ENCODE measurements at regions not wholly inside any gene's neighbourhood (a gene's known extent, or its start where the extent isn't known, plus 50 kb on each side); places are given as distances from the start of the nearest gene placed in this dataset.
"Not testable (repeated sequence)": the region's sequence is repeated elsewhere in the genome, so short reads cannot be mapped to it uniquely, and the experiment has no call there.

DNA sequence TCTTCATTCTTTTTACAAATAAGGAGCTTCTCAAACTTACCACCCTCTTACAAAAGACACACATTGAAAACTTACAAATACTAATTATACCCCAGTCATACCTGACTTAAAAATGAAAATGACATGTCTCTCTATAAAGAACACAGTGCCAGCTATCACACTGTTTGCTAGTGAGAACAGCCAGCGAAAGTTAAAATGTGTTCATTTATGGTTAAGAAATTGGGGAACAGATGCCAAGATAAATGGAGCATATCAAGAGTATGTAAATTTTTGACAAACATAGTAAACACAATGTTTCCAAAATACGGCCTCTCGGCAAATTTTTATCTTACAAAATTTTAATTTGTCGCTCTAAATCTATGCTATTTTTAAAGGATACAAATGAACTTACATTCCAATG is 1422.9 kb downstream of the KCNT2 start:
- TF ChIP-seq, protein P1, sequence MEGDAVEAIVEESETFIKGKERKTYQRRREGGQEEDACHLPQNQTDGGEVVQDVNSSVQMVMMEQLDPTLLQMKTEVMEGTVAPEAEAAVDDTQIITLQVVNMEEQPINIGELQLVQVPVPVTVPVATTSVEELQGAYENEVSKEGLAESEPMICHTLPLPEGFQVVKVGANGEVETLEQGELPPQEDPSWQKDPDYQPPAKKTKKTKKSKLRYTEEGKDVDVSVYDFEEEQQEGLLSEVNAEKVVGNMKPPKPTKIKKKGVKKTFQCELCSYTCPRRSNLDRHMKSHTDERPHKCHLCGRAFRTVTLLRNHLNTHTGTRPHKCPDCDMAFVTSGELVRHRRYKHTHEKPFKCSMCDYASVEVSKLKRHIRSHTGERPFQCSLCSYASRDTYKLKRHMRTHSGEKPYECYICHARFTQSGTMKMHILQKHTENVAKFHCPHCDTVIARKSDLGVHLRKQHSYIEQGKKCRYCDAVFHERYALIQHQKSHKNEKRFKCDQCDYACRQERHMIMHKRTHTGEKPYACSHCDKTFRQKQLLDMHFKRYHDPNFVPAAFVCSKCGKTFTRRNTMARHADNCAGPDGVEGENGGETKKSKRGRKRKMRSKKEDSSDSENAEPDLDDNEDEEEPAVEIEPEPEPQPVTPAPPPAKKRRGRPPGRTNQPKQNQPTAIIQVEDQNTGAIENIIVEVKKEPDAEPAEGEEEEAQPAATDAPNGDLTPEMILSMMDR (IDR thresholded peaks at IDR 0.05; ENCODE audit: insufficient read depth, low read length, missing control alignments), result no peak
- no peak for DNase-seq (ENCODE audit: low read depth, low spot score)
- ChIA-PET POLR2A (no interaction called here), CTCF (no interaction called here)
- H3K4me3 ChIP-seq (ENCODE audit: low read depth, low read length), result no peak overlapping the region

DNA sequence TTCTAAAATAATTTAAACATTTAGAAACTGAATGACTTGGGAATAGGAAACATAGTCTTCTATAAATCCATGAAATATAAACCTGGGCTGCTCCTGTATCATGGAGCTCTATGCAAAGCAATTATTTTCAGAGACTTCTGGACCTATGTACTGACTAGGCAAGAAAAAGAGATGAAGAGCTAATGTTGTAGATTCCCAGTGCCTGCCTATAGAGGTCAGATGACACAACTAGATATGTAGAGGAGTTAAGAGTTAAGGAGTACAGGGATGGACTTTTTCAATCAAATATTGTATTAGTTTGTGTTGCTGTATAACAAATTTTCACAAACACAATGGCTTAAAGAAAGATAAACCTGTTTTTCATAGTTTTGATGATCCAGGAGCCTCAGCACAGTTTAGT is 1434.5 kb downstream of the KCNT2 start:
- no peak overlapping the region for H3K4me3 ChIP-seq (ENCODE audit: low read depth, low read length)
- no peak for DNase-seq (ENCODE audit: low read depth, low spot score)
- ChIA-PET POLR2A (no interaction called here), CTCF (no interaction called here)
- TF ChIP-seq, protein P1 (IDR thresholded peaks at IDR 0.05; ENCODE audit: insufficient read depth, low read length, missing control alignments), result no peak

DNA sequence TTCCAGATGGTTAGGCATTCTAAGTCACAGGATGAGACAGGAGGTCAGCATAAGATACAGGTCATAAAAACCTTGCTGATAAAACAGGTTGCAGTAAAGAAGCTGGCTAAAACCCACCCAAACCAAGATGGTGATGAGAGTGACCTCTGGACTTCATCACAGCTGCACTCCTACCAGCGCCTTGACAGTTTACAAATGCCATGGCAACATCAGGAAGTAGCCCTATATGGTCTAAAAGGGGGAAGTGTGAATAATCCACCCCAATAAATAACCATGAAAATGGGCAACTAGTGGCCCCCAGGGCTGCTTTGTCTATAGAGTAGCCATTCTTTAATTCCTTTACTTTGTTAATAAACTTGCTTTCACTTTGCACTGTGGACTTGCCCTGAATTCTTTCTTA is 1448.4 kb downstream of the KCNT2 start:
- POLR2A ChIA-PET; DNase-seq (ENCODE audit: low read depth, low spot score); H3K4me3 ChIP-seq (ENCODE audit: low read depth, low read length); CTCF ChIA-PET: not testable (repeated sequence)

DNA sequence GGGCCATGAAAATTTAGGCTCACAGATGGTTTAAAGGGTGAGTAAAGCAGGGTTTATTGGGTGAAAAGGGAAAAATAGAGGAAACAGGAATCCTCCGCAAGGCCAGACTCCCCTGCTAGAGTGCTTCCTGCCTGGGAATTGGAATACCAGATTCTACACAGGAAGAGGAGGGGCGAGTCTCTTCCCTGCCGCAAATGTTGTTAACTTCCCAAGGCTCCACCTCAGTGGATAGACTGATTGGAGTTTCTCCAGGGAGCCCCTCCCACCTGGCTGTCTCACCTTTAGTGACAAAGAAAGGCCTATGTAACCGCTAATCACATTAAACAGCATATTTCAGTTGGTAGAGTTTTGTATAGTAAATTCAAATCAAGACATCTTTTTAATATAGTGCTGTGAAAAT is 1450.1 kb downstream of the KCNT2 start:
- POLR2A ChIA-PET, result no interaction called here
- DNase-seq (ENCODE audit: low read depth, low spot score), result no peak
- CTCF ChIA-PET, result no interaction called here
- no peak overlapping the region for H3K4me3 ChIP-seq (ENCODE audit: low read depth, low read length)
- TF ChIP-seq, protein P1 (IDR thresholded peaks at IDR 0.05; ENCODE audit: insufficient read depth, low read length, missing control alignments), result no peak

DNA sequence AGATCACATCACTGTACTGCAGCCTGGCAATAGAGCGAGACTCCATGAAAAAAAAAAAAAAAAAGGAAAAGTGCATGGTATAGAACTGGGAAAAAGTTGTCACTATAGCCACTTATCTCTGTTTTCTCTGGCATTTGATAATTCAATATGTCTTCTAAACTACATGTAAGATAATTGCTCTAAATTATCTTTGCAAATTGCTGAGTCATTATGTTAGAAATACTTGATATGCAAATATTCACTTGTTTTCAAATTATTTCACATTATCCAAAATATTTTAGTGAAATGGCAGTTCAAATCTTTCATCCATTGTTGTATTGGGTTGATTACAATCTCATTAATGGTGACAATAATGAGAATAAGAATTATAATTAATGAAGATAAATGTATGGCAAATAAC is 1455.1 kb downstream of the KCNT2 start:
- ChIA-PET CTCF (no interaction called here), POLR2A (no interaction called here)
- no peak overlapping the region for H3K4me3 ChIP-seq (ENCODE audit: low read depth, low read length)
- TF ChIP-seq, protein P1 (IDR thresholded peaks at IDR 0.05; ENCODE audit: insufficient read depth, low read length, missing control alignments), result no peak
- DNase-seq (ENCODE audit: low read depth, low spot score), result no peak

DNA sequence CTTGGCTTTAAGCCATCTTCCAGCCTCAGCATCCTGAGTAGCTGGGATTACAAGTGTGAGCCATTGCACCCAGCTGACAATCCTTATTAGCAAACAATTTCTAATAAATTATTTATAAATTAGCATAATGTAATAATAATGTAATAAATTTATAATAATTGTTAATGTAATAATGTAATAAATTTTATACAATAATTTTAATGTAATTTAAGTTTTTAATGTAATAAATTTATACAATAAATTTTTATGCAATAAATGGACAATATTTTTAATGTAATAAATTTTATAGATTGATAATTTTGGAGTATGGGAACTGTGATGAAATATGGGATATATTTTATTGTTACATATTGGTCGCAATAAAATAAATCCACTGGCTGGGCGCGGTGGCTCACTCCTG is 1457.5 kb downstream of the KCNT2 start:
- POLR2A ChIA-PET, result no interaction called here
- DNase-seq (ENCODE audit: low read depth, low spot score), result no peak
- TF ChIP-seq, protein P1 (IDR thresholded peaks at IDR 0.05; ENCODE audit: insufficient read depth, low read length, missing control alignments), result no peak
- H3K4me3 ChIP-seq (ENCODE audit: low read depth, low read length), result no peak overlapping the region
- CTCF ChIA-PET, result no interaction called here

DNA sequence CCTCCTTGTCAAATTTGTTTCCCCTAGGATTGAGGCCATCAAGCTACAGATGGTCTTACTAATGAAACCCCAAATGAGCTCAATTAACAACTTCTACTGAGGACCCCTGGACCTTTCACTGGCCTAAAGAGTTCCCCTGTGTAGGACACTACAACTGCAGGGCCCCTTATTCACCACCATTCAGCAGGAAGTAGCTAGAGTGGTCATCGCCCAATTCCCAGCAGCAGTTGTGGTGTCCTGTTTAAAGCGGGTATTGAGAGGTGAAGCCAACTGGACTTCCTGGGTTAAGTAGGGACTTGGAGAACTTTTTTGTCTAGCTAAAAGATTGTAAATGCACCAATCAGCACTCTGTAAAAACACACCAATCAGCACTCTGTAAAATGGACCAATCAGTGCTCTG is 1466.9 kb downstream of the KCNT2 start:
- H3K4me3 ChIP-seq (ENCODE audit: low read depth, low read length), result no peak overlapping the region
- CTCF ChIA-PET, result no interaction called here
- POLR2A ChIA-PET, result no interaction called here
- TF ChIP-seq, protein P1 (IDR thresholded peaks at IDR 0.05; ENCODE audit: insufficient read depth, low read length, missing control alignments), result no peak
- no peak for DNase-seq (ENCODE audit: low read depth, low spot score)

Measured in AG04449 (cell line).